Neural cell (in vitro differentiated cells): ENCODE measurements at regions not wholly inside any gene's neighbourhood (a gene's known extent, or its start where the extent isn't known, plus 50 kb on each side); places are given as distances from the start of the nearest gene placed in this dataset.

Source experiments
- EP300 ChIP-seq: fragments of 450-650 bp; conservative IDR thresholded peaks from 2 replicates; pipeline ENCODE4 v1.6.1; 2014; ENCODE audit warnings: antibody characterized with exemption, mild to moderate bottlenecking, moderate library complexity; ENCODE audit not compliant: poor library complexity, severe bottlenecking
- EZH2 ChIP-seq: fragments of 200-600, 300-800 bp; shearing (Covaris generic), sonication (generic); IDR thresholded peaks from 2 replicates; pipeline ENCODE4 v1.6.1; 2014; ENCODE audit warnings: antibody characterized with exemption, low read length, borderline replicate concordance, mild to moderate bottlenecking; ENCODE audit not compliant: insufficient read depth, poor library complexity, severe bottlenecking
- MXI1 ChIP-seq: fragments of 450-650 bp; conservative IDR thresholded peaks from 2 replicates; pipeline ENCODE4 v1.6.1; 2014; ENCODE audit warnings: antibody characterized with exemption, mild to moderate bottlenecking; ENCODE audit not compliant: poor library complexity, severe bottlenecking
- POLR2AphosphoS5 ChIP-seq: IDR thresholded peaks from 2 replicates; pipeline ENCODE4 v1.6.1; 2012
- RAD21 ChIP-seq: fragments of 450-650 bp; conservative IDR thresholded peaks from 2 replicates; pipeline ENCODE4 v1.6.1; 2014; ENCODE audit warnings: antibody characterized with exemption, mild to moderate bottlenecking, moderate library complexity
- SMC3 ChIP-seq: fragments of 450-650 bp; conservative IDR thresholded peaks from 2 replicates; pipeline ENCODE4 v1.6.1; 2014; ENCODE audit warnings: antibody characterized with exemption, mild to moderate bottlenecking, moderate library complexity; ENCODE audit not compliant: poor library complexity
- TAF1 ChIP-seq: IDR thresholded peaks from 2 replicates; pipeline ENCODE4 v1.6.1; 2012; ENCODE audit warnings: low read depth
- TF ChIP-seq, protein P1 (sequence below): fragments of 450-650 bp; IDR thresholded peaks from 2 replicates; pipeline ENCODE4 v1.5.1; 2014; ENCODE audit warnings: antibody characterized with exemption, mild to moderate bottlenecking, moderate library complexity; ENCODE audit not compliant: poor library complexity, severe bottlenecking
- TF ChIP-seq, protein P2 (sequence below): IDR thresholded peaks from 2 replicates; pipeline ENCODE4 v1.6.1; 2012; ENCODE audit warnings: borderline replicate concordance

DNA sequence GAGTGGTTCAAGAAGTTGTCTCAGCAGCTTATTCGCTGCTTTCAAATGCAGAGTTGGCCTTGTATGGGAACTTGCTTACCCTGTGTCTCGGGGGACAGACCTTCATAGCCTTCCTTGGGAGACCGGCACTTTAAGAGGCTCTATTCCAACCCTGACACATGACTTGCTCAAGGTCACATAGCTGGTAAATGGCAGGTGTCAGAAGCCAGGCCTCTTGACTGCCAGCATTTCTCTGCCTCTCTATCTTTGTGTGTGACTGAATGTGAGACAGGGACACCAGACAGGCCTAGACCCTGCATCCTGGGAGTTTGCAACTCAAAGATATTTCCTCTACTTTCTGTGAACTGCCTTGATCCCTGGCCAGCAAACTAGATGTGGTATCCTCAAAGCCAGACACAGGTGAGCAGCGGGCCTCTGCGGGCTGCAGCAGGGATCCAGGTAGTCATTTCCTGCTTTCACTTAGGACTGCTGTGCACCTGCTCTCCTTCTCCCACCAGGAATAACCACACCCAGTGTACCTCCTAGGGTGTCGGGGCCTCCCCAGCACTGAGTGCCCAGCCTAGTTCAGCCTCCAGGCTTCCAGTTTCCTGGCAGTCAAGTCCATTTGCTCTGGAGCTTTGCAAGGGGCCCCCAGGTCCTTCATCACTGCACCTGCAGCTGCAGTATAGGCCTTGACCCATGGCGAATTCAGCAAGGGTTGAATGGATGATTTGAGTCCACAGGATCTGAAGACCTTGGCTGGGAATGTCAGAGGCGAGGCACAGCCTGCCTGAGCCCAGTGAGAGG lies 116.6 kb upstream of the TNRC6C start:
- TF ChIP-seq, protein P1, sequence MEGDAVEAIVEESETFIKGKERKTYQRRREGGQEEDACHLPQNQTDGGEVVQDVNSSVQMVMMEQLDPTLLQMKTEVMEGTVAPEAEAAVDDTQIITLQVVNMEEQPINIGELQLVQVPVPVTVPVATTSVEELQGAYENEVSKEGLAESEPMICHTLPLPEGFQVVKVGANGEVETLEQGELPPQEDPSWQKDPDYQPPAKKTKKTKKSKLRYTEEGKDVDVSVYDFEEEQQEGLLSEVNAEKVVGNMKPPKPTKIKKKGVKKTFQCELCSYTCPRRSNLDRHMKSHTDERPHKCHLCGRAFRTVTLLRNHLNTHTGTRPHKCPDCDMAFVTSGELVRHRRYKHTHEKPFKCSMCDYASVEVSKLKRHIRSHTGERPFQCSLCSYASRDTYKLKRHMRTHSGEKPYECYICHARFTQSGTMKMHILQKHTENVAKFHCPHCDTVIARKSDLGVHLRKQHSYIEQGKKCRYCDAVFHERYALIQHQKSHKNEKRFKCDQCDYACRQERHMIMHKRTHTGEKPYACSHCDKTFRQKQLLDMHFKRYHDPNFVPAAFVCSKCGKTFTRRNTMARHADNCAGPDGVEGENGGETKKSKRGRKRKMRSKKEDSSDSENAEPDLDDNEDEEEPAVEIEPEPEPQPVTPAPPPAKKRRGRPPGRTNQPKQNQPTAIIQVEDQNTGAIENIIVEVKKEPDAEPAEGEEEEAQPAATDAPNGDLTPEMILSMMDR: no peak
- TF ChIP-seq EZH2: no peak
- TF ChIP-seq EP300: no peak
- TF ChIP-seq, protein P2, sequence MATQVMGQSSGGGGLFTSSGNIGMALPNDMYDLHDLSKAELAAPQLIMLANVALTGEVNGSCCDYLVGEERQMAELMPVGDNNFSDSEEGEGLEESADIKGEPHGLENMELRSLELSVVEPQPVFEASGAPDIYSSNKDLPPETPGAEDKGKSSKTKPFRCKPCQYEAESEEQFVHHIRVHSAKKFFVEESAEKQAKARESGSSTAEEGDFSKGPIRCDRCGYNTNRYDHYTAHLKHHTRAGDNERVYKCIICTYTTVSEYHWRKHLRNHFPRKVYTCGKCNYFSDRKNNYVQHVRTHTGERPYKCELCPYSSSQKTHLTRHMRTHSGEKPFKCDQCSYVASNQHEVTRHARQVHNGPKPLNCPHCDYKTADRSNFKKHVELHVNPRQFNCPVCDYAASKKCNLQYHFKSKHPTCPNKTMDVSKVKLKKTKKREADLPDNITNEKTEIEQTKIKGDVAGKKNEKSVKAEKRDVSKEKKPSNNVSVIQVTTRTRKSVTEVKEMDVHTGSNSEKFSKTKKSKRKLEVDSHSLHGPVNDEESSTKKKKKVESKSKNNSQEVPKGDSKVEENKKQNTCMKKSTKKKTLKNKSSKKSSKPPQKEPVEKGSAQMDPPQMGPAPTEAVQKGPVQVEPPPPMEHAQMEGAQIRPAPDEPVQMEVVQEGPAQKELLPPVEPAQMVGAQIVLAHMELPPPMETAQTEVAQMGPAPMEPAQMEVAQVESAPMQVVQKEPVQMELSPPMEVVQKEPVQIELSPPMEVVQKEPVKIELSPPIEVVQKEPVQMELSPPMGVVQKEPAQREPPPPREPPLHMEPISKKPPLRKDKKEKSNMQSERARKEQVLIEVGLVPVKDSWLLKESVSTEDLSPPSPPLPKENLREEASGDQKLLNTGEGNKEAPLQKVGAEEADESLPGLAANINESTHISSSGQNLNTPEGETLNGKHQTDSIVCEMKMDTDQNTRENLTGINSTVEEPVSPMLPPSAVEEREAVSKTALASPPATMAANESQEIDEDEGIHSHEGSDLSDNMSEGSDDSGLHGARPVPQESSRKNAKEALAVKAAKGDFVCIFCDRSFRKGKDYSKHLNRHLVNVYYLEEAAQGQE: no peak
- no peak for TF ChIP-seq SMC3
- TF ChIP-seq POLR2AphosphoS5: no peak
- no peak for TF ChIP-seq TAF1
- no peak for TF ChIP-seq MXI1
- TF ChIP-seq RAD21: no peak
